IMR-90 (cell line): ENCODE measurements at regions not wholly inside any gene's neighbourhood (a gene's known extent, or its start where the extent isn't known, plus 50 kb on each side); places are given as distances from the start of the nearest gene placed in this dataset.

Source experiments
- ATAC-seq: fragments of 200-7000 bp; cut with Tn5 transposase; 2 replicates; pipeline ENCODE4 v1.9.1; 2020; ENCODE audit warnings: low read depth, mild to moderate bottlenecking, moderate library complexity
- BruUV-seq: library from RNA; stranded (reverse); fragments of 400-500 nt; replicated peaks from 2 replicates; lab custom pipeline; 2021; lab: Mats Ljungman, UMichigan
- CTCF ChIA-PET: fragments of 300-600 bp; formaldehyde crosslinking; extraction: SDS; loops from one replicate; lab custom pipeline; 2021; ENCODE audit warnings: antibody characterized with exemption; lab: Yijun Ruan, JAX
- POLR2A ChIA-PET: fragments of 300-600 bp; sonication (Branson Sonifier 250); formaldehyde crosslinking; loops from one replicate; lab custom pipeline; 2022; ENCODE audit warnings: antibody characterized with exemption; ENCODE audit not compliant: unreplicated experiment; lab: Charles Lee
- DNase-seq: peaks from one replicate; pipeline ENCODE4 v3.0.0; 2013
- H2AFZ ChIP-seq: replicated peaks from 2 replicates; pipeline ENCODE3; 2013; ENCODE audit warnings: low read length, mild to moderate bottlenecking; ENCODE audit not compliant: poor library complexity
- H2AK5ac ChIP-seq: 2 replicates; pipeline ENCODE4 v1.6.1; 2013; ENCODE audit warnings: low read depth, low read length, inconsistent platforms
- H2AK9ac ChIP-seq: replicated peaks from 2 replicates; pipeline ENCODE3; 2013; ENCODE audit warnings: mild to moderate bottlenecking, low read depth, low read length, moderate library complexity; ENCODE audit not compliant: poor library complexity
- H2BK120ac ChIP-seq: 2 replicates; pipeline ENCODE4 v1.6.1; 2013; ENCODE audit warnings: low read depth, low read length, inconsistent platforms
- H2BK15ac ChIP-seq: 3 replicates; pipeline ENCODE4 v1.6.1; 2013; ENCODE audit warnings: low read depth, low read length, inconsistent platforms
- H2BK20ac ChIP-seq: 2 replicates; pipeline ENCODE4 v1.6.1; 2013; ENCODE audit warnings: low read depth, mild to moderate bottlenecking, inconsistent platforms, low read length, moderate library complexity
- H2BK5ac ChIP-seq: 2 replicates; pipeline ENCODE4 v1.6.1; 2013; ENCODE audit warnings: mild to moderate bottlenecking, low read depth, low read length, inconsistent platforms; ENCODE audit not compliant: poor library complexity, severe bottlenecking
- H3K14ac ChIP-seq: replicated peaks from 2 replicates; pipeline ENCODE4 v1.6.1; 2013; ENCODE audit warnings: low read depth, low read length, inconsistent platforms
- H3K18ac ChIP-seq: 2 replicates; pipeline ENCODE4 v1.6.1; 2013; ENCODE audit warnings: low read depth, low read length, control low read depth
- H3K23ac ChIP-seq: 2 replicates; pipeline ENCODE4 v1.6.1; 2013; ENCODE audit warnings: low read depth, low read length, inconsistent platforms
- H3K27ac ChIP-seq: 2 replicates; pipeline ENCODE4 v1.5.1; 2013; ENCODE audit warnings: mild to moderate bottlenecking, control low read depth, low read length; ENCODE audit not compliant: insufficient read depth
- H3K27me3 ChIP-seq: 2 replicates; pipeline ENCODE4 v1.6.1; 2013; ENCODE audit warnings: low read length; ENCODE audit not compliant: control insufficient read depth, insufficient read depth
- H3K36me3 ChIP-seq: 2 replicates; pipeline ENCODE4 v1.6.1; 2013; ENCODE audit warnings: low read length, mixed read lengths; ENCODE audit not compliant: control insufficient read depth, insufficient read depth
- H3K4ac ChIP-seq: 2 replicates; pipeline ENCODE4 v1.6.1; 2013; ENCODE audit warnings: low read depth, low read length, inconsistent platforms
- H3K4me1 ChIP-seq: 2 replicates; pipeline ENCODE4 v1.6.1; 2013; ENCODE audit warnings: low read length, mixed read lengths; ENCODE audit not compliant: control insufficient read depth, insufficient read depth
- H3K4me2 ChIP-seq: 2 replicates; pipeline ENCODE4 v1.6.1; 2013; ENCODE audit warnings: low read depth, mild to moderate bottlenecking, control low read depth, low read length, moderate library complexity
- H3K4me3 ChIP-seq: 2 replicates; pipeline ENCODE4 v1.5.1; 2013; ENCODE audit warnings: low read depth, mild to moderate bottlenecking, control low read depth, low read length, moderate library complexity; ENCODE audit not compliant: insufficient read depth
- H3K56ac ChIP-seq: 2 replicates; pipeline ENCODE4 v1.6.1; 2013; ENCODE audit warnings: low read length, inconsistent platforms; ENCODE audit not compliant: insufficient read depth; ENCODE audit errors: extremely low read depth
- H3K79me1 ChIP-seq, 2 experiments: 2 replicates each; pipeline ENCODE4 v1.6.1; 2013; ENCODE audit warnings: low read length in 2 of 2, inconsistent platforms in 1 of 2, low read depth in 1 of 2
- H3K9ac ChIP-seq: 2 replicates; pipeline ENCODE4 v1.6.1; 2013; ENCODE audit warnings: low read depth, low read length, control low read depth
- H3K9me1 ChIP-seq: 2 replicates; pipeline ENCODE4 v1.6.1; 2013; ENCODE audit warnings: low read length, inconsistent platforms; ENCODE audit not compliant: insufficient read depth
- H3K9me3 ChIP-seq: 2 replicates; pipeline ENCODE4 v1.6.1; 2013; ENCODE audit warnings: low read length; ENCODE audit not compliant: control insufficient read depth, insufficient read depth
- H4K20me1 ChIP-seq: 2 replicates; pipeline ENCODE4 v1.6.1; 2013; ENCODE audit warnings: low read length, inconsistent platforms; ENCODE audit not compliant: insufficient read depth
- H4K5ac ChIP-seq: 2 replicates; pipeline ENCODE4 v1.6.1; 2013; ENCODE audit warnings: mild to moderate bottlenecking, low read depth, low read length, control low read depth
- H4K8ac ChIP-seq, 2 experiments: 2 replicates each; pipeline ENCODE4 v1.6.1; 2013; ENCODE audit warnings: low read depth in 2 of 2, low read length in 2 of 2, control low read depth in 1 of 2, inconsistent platforms in 1 of 2
- H4K91ac ChIP-seq: 2 replicates; pipeline ENCODE4 v1.6.1; 2013; ENCODE audit warnings: low read depth, low read length, inconsistent platforms; ENCODE audit not compliant: insufficient read depth
- BHLHE40 ChIP-seq: fragments of 150-350 bp; IDR thresholded peaks from 2 replicates; pipeline ENCODE4 v1.6.1; 2016; ENCODE audit warnings: mild to moderate bottlenecking, low read depth, low read length
- CEBPB ChIP-seq: IDR thresholded peaks from 2 replicates; pipeline ENCODE4 v1.6.1; 2012; ENCODE audit warnings: low read depth, low read length, improper control_type of control experiment
- CHD1 ChIP-seq: IDR thresholded peaks from 2 replicates; pipeline ENCODE4 v1.6.1; 2012; ENCODE audit warnings: low read depth, low read length, improper control_type of control experiment
- FOS ChIP-seq: fragments of 150-350 bp; IDR thresholded peaks from 2 replicates; pipeline ENCODE4 v1.6.1; 2016; ENCODE audit warnings: low read depth, low read length
- MAFK ChIP-seq: IDR thresholded peaks from 2 replicates; pipeline ENCODE4 v1.6.1; 2012; ENCODE audit warnings: low read depth, low read length, improper control_type of control experiment
- MAZ ChIP-seq: IDR thresholded peaks from 2 replicates; pipeline ENCODE4 v1.6.1; 2012; ENCODE audit warnings: low read depth, mild to moderate bottlenecking, low read length, improper control_type of control experiment, moderate library complexity, borderline replicate concordance
- MXI1 ChIP-seq: IDR thresholded peaks from 2 replicates; pipeline ENCODE4 v1.6.1; 2012; ENCODE audit warnings: low read depth, mild to moderate bottlenecking, low read length, moderate library complexity, borderline replicate concordance
- NFE2L2 ChIP-seq: fragments of 150-350 bp; IDR thresholded peaks from 2 replicates; pipeline ENCODE4 v1.6.1; 2016; ENCODE audit warnings: low read depth, mild to moderate bottlenecking, low read length
- POLR2A ChIP-seq: IDR thresholded peaks from 2 replicates; pipeline ENCODE4 v1.6.1; 2012; ENCODE audit warnings: mild to moderate bottlenecking, low read depth, low read length
- RAD21 ChIP-seq: IDR thresholded peaks from 2 replicates; pipeline ENCODE4 v1.6.1; 2012; ENCODE audit warnings: low read length, improper control_type of control experiment
- RCOR1 ChIP-seq: IDR thresholded peaks from 2 replicates; pipeline ENCODE4 v1.6.1; 2012; ENCODE audit warnings: mild to moderate bottlenecking, low read length, improper control_type of control experiment; ENCODE audit not compliant: insufficient replicate concordance
- RFX5 ChIP-seq: IDR thresholded peaks from 2 replicates; pipeline ENCODE4 v1.8.0; 2012; ENCODE audit warnings: low read depth, mild to moderate bottlenecking, low read length, moderate library complexity
- SMC3 ChIP-seq: fragments of 150-350 bp; IDR thresholded peaks from 2 replicates; pipeline ENCODE4 v1.6.1; 2016; ENCODE audit warnings: low read depth, mild to moderate bottlenecking, antibody characterized with exemption, low read length, moderate library complexity
- dilution Hi-C: fragments of 300-500 bp; cut with HindIII; formaldehyde crosslinking; loops from one replicate; pipeline ENCODE4 v1.14.3; 2018; ENCODE audit warnings: low sequenced_read_pairs; ENCODE audit not compliant: unreplicated experiment
- in situ Hi-C: fragments of 300-500 bp; cut with MboI; formaldehyde crosslinking; loops from 3 replicates; pipeline ENCODE4 v1.14.3; 2019; ENCODE audit warnings: low sequenced_read_pairs, inconsistent platforms, mixed read lengths
- intact Hi-C: fragments of 100-400 bp; cut with micrococcal nuclease; formaldehyde crosslinking; loops from 2 replicates; pipeline ENCODE4 v1.10.0; 2022
- TF ChIP-seq, protein P1 (sequence below): conservative IDR thresholded peaks from 2 replicates; pipeline ENCODE4 v1.5.1; 2012; ENCODE audit warnings: mild to moderate bottlenecking, low read depth, low read length, improper control_type of control experiment
- TF ChIP-seq, protein P2 (sequence below): fragments of 150-350 bp; IDR thresholded peaks from 2 replicates; pipeline ENCODE4 v1.6.1; 2017; ENCODE audit warnings: mild to moderate bottlenecking, antibody characterized with exemption, low read length, low read depth
- TF ChIP-seq, protein P3 (sequence below): fragments of 150-350 bp; IDR thresholded peaks from 2 replicates; pipeline ENCODE4 v1.6.1; 2016; ENCODE audit warnings: low read depth, mild to moderate bottlenecking, low read length, moderate library complexity, borderline replicate concordance

DNA sequence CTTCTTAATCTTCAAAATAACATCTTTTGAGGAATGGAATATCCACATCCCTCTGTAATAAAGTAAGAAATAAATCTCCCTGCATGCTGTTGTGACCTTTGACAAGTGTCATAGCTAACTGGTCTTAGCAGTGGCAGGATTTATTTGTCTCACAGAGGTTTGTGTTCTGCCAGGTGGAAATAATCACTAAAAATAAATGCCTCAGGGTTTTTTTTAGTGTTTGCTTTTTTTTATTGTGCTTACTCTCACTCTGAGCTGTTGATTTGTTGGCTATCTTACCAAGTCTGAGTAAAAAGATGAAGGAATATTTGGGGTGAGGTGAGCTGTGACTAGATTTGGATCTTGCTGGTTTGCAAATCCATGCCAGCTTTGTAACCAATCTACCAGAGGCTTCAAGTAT lies 285.4 kb downstream of the ALG10B start:
- no peak overlapping the region for H3K9ac ChIP-seq

More for the DNA sequence above, 285.4 kb downstream of the ALG10B start:
- peaks cover 2% of the 10 kb centered on the region; the same call in 1 of the 2 replicates for H3K9me3 ChIP-seq
- H4K20me1 ChIP-seq, result no peaks in the 10 kb centered on the region
- BruUV-seq, result no TSS peak
- no peak overlapping the region for H2AK9ac ChIP-seq
- no peaks in the 10 kb centered on the region for H3K27me3 ChIP-seq
- DNase-seq (no peak), ATAC-seq (no peak)
- H3K56ac ChIP-seq, result no peak overlapping the region
- H3K9me1 ChIP-seq, result no peaks in the 10 kb centered on the region
- intact Hi-C loops, result no loop called here
- H3K27ac ChIP-seq, result no peak overlapping the region
- H3K79me1 ChIP-seq, result no peaks in the 10 kb centered on the region
- no peak overlapping the region for H2BK5ac ChIP-seq
- H3K18ac ChIP-seq, result no peak overlapping the region
- no peak overlapping the region for H4K5ac ChIP-seq
- in situ Hi-C loops, result no loop called here
- POLR2A ChIA-PET, result no interaction called here
- no peak overlapping the region for H2BK120ac ChIP-seq
- H3K36me3 ChIP-seq, result no peaks in the 10 kb centered on the region
- no peak overlapping the region for H2BK15ac ChIP-seq
- H3K4me2 ChIP-seq, result no peak overlapping the region
- H3K23ac ChIP-seq, result no peak overlapping the region
- dilution Hi-C loops, result no loop called here
- TF ChIP-seq FOS, result no peak
- TF ChIP-seq, protein P1, sequence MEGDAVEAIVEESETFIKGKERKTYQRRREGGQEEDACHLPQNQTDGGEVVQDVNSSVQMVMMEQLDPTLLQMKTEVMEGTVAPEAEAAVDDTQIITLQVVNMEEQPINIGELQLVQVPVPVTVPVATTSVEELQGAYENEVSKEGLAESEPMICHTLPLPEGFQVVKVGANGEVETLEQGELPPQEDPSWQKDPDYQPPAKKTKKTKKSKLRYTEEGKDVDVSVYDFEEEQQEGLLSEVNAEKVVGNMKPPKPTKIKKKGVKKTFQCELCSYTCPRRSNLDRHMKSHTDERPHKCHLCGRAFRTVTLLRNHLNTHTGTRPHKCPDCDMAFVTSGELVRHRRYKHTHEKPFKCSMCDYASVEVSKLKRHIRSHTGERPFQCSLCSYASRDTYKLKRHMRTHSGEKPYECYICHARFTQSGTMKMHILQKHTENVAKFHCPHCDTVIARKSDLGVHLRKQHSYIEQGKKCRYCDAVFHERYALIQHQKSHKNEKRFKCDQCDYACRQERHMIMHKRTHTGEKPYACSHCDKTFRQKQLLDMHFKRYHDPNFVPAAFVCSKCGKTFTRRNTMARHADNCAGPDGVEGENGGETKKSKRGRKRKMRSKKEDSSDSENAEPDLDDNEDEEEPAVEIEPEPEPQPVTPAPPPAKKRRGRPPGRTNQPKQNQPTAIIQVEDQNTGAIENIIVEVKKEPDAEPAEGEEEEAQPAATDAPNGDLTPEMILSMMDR, result no peak
- no peak for TF ChIP-seq POLR2A
- TF ChIP-seq, protein P2, sequence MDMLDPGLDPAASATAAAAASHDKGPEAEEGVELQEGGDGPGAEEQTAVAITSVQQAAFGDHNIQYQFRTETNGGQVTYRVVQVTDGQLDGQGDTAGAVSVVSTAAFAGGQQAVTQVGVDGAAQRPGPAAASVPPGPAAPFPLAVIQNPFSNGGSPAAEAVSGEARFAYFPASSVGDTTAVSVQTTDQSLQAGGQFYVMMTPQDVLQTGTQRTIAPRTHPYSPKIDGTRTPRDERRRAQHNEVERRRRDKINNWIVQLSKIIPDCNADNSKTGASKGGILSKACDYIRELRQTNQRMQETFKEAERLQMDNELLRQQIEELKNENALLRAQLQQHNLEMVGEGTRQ, result no peak
- no peak for TF ChIP-seq CHD1
- TF ChIP-seq, protein P3, sequence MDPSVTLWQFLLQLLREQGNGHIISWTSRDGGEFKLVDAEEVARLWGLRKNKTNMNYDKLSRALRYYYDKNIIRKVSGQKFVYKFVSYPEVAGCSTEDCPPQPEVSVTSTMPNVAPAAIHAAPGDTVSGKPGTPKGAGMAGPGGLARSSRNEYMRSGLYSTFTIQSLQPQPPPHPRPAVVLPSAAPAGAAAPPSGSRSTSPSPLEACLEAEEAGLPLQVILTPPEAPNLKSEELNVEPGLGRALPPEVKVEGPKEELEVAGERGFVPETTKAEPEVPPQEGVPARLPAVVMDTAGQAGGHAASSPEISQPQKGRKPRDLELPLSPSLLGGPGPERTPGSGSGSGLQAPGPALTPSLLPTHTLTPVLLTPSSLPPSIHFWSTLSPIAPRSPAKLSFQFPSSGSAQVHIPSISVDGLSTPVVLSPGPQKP, result no peak
- TF ChIP-seq NFE2L2, result no peak
- TF ChIP-seq RCOR1, result no peak
- TF ChIP-seq BHLHE40, result no peak
- no peak for TF ChIP-seq RAD21
- TF ChIP-seq MAFK, result no peak
- no peak for TF ChIP-seq MXI1
- TF ChIP-seq RFX5, result no peak
- no peak for TF ChIP-seq SMC3
- TF ChIP-seq MAZ, result no peak
- no peak for TF ChIP-seq CEBPB
- no peak overlapping the region for H2AK5ac ChIP-seq
- no peak overlapping the region for H2AFZ ChIP-seq
- no peak overlapping the region for H4K91ac ChIP-seq
- H2BK20ac ChIP-seq, result no peak overlapping the region
- no peak overlapping the region for H3K4me3 ChIP-seq
- no peaks in the 10 kb centered on the region for H3K4me1 ChIP-seq
- CTCF ChIA-PET, result interaction anchor here (0.7 kb wide), 1 partner anchor 20 kb away, joined by 3 read pairs; no protein-coding TSS in a partner anchor
- H3K4ac ChIP-seq, result no peak overlapping the region
- H4K8ac ChIP-seq, result no peak overlapping the region
- no peak overlapping the region for H3K14ac ChIP-seq
